Gastroesophageal sphincter (tissue), 3 donors: ENCODE measurements at regions not wholly inside any gene's neighbourhood (a gene's known extent, or its start where the extent isn't known, plus 50 kb on each side); places are given as distances from the start of the nearest gene placed in this dataset.

ENCODE experiments used
- EP300 ChIP-seq: sonication (generic); formaldehyde crosslinking; IDR thresholded peaks from one replicate; pipeline ENCODE4 v1.6.1; 2017; ENCODE audit warnings: antibody characterized with exemption, mild to moderate bottlenecking
- POLR2A ChIP-seq, 2 donors: fragments of 450-650 bp; IDR thresholded peaks; one replicate each; pipeline ENCODE4 v1.6.1; 2017; ENCODE audit warnings: antibody characterized with exemption in 2 of 2, mild to moderate bottlenecking in 2 of 2, moderate library complexity in 1 of 2
- POLR2AphosphoS5 ChIP-seq: sonication (generic); formaldehyde crosslinking; IDR thresholded peaks from one replicate; pipeline ENCODE4 v1.6.1; 2017; ENCODE audit warnings: antibody characterized with exemption
- TF ChIP-seq, protein P1 (sequence below), 4 experiments: fragments of 200-600 bp in 2 of 4; fragments of 450-650 bp in 2 of 4; sonication (generic) in 1 of 4; IDR thresholded peaks; one replicate each; pipeline ENCODE4 v1.5.1; 2017 to 2019; ENCODE audit warnings: antibody characterized with exemption in 4 of 4, mild to moderate bottlenecking in 2 of 4, moderate library complexity in 2 of 4

GRCh38 chr7:26514633-26515032 lies 223.0 kb downstream of the SNX10 start:
- no peak for TF ChIP-seq EP300
- TF ChIP-seq POLR2A (IDR thresholded peaks at IDR 0.05), result no peak
- TF ChIP-seq, protein P1, sequence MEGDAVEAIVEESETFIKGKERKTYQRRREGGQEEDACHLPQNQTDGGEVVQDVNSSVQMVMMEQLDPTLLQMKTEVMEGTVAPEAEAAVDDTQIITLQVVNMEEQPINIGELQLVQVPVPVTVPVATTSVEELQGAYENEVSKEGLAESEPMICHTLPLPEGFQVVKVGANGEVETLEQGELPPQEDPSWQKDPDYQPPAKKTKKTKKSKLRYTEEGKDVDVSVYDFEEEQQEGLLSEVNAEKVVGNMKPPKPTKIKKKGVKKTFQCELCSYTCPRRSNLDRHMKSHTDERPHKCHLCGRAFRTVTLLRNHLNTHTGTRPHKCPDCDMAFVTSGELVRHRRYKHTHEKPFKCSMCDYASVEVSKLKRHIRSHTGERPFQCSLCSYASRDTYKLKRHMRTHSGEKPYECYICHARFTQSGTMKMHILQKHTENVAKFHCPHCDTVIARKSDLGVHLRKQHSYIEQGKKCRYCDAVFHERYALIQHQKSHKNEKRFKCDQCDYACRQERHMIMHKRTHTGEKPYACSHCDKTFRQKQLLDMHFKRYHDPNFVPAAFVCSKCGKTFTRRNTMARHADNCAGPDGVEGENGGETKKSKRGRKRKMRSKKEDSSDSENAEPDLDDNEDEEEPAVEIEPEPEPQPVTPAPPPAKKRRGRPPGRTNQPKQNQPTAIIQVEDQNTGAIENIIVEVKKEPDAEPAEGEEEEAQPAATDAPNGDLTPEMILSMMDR (IDR thresholded peaks at IDR 0.05), result no peak
- TF ChIP-seq POLR2AphosphoS5, result no peak
